ENCODE measurements at regions not wholly inside any gene's neighbourhood (a gene's known extent, or its start where the extent isn't known, plus 50 kb on each side); places are given as distances from the start of the nearest gene placed in this dataset.

GRCh38 chr6:139823099-139823807 is 448.8 kb upstream of the CITED2 start:
- DNase-seq: no peak

- DNase-seq: no peak
Measured at GRCh38 chr6:139821676-139822223, 447.3 kb upstream of the CITED2 start.

GRCh38 chr6:139820210-139820609 is 445.8 kb upstream of the CITED2 start:
- DNase-seq: no peak

GRCh38 chr6:139819776-139820175 is 445.3 kb upstream of the CITED2 start:
- no peak for DNase-seq

- DNase-seq: no peak
Measured at GRCh38 chr6:139812939-139813338, 438.5 kb upstream of the CITED2 start.

- DNase-seq: no peak
Measured at GRCh38 chr6:139801571-139802321, 427.3 kb upstream of the CITED2 start.

GRCh38 chr6:139800837-139801236 is 426.4 kb upstream of the CITED2 start:
- DNase-seq: no peak

GRCh38 chr6:139790527-139790926 is 416.1 kb upstream of the CITED2 start:
- DNase-seq: no peak

GRCh38 chr6:139784222-139784769 is 409.8 kb upstream of the CITED2 start:
- DNase-seq: no peak

- no peak for DNase-seq
Measured at GRCh38 chr6:139779988-139780774, 405.7 kb upstream of the CITED2 start.

- DNase-seq: no peak
Measured at GRCh38 chr6:139778688-139779087, 404.2 kb upstream of the CITED2 start.

GRCh38 chr6:139778106-139778505 is 403.7 kb upstream of the CITED2 start:
- no peak for DNase-seq

- DNase-seq: no peak
Measured at GRCh38 chr6:139777202-139777970, 402.9 kb upstream of the CITED2 start.

- no peak for DNase-seq
Measured at GRCh38 chr6:139776041-139776440, 401.6 kb upstream of the CITED2 start.

- DNase-seq: no peak
Measured at GRCh38 chr6:139768196-139768595, 393.7 kb upstream of the CITED2 start.

GRCh38 chr6:139766796-139767195 is 392.3 kb upstream of the CITED2 start:
- DNase-seq: no peak

GRCh38 chr6:139765825-139766285 is 391.4 kb upstream of the CITED2 start:
- DNase-seq: no peak

GRCh38 chr6:139764498-139764986 is 390.1 kb upstream of the CITED2 start:
- peak; percentile 35 to 36 for DNase-seq

GRCh38 chr6:139763468-139764210 is 389.2 kb upstream of the CITED2 start:
- no peak for DNase-seq

GRCh38 chr6:139762587-139763031 is 388.2 kb upstream of the CITED2 start:
- no peak for DNase-seq
